GM15510 (cell line): ENCODE measurements at regions not wholly inside any gene's neighbourhood (a gene's known extent, or its start where the extent isn't known, plus 50 kb on each side); places are given as distances from the start of the nearest gene placed in this dataset.

Source experiments
- POLR2A ChIP-seq: IDR thresholded peaks from 3 replicates; pipeline ENCODE4 v1.6.1; 2011; ENCODE audit warnings: borderline replicate concordance; ENCODE audit not compliant: insufficient read length; ENCODE audit errors: extremely low read depth

GRCh38 chr14:71248194-71248593 lies 340.9 kb downstream of the PCNX1 start:
- TF ChIP-seq POLR2A = no peak

DNA sequence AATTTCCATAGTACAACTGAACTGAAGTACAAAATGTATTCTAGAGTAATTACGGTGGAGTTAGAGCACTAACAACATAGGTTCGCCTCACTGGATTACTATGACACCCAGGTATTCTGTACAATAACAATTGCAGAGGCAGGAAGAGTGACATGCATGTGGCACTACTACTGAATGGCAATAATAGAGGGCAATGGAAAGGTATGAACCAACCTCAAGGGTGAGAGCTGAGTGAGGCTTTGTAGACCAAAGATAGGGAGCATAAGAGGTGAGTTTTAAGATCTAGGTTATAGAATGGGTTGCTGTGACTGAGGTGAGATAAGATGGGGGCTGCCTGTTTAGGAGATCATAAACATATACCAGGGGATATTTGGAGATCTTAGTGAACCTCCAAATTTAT lies 343.1 kb downstream of the PCNX1 start:
- no peak for TF ChIP-seq POLR2A

- TF ChIP-seq POLR2A = no peak
Measured at GRCh38 chr14:71250791-71251190, 343.5 kb downstream of the PCNX1 start.

DNA sequence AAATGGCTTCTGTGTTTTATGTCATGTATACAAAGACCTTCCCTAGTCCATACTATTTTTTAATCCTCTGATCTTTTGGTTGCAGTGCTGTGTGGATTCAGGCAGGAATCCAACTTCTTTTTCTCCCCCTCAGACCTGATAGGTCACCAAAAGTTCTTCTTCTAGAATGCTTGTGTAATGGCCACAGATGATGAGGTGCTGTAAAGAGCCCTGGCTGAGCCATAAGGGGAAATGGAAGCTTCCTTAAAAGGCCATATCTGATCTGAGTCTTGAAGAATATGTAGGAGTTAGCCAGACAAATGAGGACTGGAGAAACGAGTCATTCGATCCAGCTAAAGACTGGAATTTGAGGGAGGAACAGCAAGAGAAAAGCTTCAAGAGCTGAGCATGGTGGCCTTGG lies 353.9 kb downstream of the PCNX1 start:
- TF ChIP-seq POLR2A = no peak

DNA sequence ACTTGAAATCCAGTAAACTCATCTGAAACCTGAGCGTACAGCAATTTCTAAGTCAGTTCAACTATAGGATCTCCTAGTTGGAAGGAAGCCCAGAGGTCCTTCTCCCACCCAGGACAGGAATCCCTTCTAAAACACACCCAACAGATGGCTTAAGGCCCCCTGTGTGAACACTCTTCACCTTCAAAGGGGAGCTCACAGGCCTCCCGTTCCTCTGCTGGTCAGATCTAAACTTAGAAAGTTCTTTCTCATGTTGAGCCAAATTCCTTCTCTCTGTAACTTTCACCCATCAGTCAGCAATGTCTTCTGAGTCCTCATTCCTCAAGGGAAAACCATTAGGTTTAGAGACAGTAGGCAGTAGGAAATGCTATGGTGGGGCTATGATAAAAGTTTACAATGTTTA lies 355.2 kb downstream of the PCNX1 start:
- TF ChIP-seq POLR2A = no peak

DNA sequence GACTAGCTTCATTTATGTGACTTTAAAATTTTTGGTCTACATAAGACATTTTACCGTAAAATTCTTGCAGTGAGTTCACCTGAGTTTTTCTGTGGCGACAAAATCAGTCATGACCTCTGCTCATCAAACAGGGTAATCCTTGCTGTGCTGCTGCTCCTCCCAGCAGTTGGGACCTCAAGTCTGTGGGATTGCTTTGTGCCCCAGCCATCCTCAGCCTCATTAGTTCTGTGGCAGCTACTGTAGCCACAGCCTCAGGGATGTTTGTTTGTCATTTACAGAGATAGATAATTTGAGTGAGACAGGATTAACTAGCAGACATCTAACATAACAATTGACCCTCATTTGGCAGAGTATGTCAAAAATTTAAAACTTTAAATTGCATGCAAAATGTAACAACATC lies 357.0 kb downstream of the PCNX1 start:
- TF ChIP-seq POLR2A = no peak

DNA sequence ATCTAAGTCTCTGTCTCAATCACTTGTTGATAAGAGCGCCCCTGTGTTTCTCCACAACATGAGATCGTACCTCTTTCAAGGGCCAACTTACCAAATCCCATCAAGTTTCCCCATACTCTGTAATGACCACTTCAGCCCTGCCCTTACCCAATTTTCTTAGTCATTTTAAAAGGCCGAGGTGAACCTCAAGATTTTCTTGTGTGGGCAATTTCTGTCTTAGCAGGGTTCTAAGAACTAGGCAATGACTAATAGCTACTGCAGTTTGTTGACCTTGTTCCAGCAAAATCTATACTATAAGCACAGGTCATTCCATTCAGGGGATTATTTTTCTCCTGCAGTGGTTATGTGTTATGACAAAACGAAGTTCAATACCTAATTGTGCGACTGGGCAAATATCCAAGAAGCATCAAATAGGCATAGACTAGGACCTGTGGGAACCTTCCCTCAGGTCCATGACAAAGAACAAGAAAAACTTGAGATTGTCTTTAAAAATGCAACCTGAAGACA lies 359.8 kb downstream of the PCNX1 start:
- TF ChIP-seq POLR2A = no peak

DNA sequence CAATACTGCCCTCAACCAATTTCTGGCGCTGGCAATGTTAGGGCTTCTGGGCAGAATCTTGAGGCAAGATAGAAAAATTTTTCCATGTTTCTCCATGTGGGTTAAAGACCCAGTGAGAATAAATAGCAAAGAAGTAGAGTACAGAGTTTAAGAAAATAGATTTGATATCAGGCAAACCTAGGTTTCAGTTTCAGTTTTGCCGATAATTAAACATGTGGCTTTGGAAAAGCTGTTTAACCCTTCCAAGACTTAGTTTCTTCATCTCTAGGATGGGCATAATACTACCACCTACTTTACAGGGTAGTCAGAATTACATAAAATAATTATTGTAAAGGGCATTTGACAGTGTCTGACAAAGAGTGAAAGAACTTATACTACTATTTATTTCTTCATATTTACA lies 360.4 kb downstream of the PCNX1 start:
- TF ChIP-seq POLR2A = no peak

DNA sequence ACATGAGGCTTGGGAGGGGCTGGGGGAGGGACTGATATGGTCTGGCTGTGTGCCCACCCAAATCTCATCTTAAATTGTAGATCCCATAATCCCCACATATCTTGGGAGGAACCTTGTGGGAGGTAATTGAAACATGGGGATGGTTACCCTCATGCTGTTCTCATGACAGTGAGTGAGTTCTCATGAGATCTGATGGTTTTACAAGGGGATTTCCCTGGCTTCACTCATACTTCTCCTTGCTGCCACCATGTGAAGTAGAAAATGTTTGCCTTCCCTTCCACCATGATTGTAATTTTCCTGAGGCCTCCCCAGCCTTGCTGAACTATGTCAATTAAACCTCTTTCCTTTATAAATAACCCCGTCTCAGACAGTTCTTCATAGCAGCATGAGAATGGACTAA lies 362.9 kb downstream of the PCNX1 start:
- TF ChIP-seq POLR2A = no peak

DNA sequence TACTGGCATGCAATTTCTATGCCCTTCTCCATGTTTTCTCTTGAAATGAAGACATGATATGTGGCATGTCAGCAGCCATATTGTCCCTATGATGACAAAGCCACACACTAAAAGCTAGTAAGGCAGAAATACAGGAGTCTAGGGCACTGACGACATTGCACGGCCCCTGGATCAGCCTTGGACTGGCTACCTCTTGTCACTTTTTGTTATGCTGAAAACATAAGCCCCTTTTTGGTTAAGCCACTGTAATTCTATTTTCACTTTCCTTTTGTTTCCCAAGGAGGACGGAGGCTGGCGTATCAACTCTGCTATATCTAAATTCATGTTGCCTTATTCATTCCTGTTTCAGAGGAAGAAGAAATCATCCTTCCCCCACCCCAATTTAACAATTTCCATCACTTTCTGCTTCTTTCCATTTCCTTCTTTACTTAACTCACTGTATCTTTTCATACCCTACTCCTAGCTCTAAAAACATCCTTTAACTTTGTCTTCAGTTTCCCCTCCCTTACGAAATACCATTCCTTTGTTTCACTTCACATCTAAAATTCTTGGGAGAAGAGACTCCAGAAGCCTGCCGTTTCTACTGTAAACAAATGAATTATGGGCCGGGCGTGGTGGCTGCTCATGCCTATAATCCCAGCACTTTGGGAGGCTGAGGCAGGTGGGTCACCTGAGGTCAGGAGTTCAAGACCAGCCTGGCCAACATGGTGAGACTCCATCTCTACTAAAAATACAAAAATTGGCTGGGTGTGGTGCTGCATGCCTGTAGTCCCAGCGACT lies 364.1 kb downstream of the PCNX1 start:
- TF ChIP-seq POLR2A = no peak

GRCh38 chr14:71273366-71273765 lies 366.1 kb downstream of the PCNX1 start:
- no peak for TF ChIP-seq POLR2A

- no peak for TF ChIP-seq POLR2A
Measured at GRCh38 chr14:71284048-71284447, 376.8 kb downstream of the PCNX1 start.

DNA sequence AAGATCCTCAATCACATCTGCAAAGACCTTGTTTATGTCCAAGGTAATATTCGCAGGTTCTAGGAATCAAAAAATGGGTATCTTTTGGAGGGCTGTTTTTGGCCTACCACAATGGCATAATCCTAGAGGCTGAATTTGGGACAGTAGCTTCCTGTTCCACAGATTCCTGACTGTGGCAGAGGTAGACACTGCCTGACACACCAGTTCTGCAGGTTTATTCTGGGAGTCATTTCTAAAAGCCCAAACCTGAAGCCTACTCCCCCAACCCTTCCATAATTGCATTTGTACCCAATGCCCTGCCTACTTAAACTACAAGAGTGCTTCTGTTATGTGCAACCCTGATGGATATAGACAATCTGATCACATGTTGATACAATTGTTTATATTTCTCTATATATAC lies 378.9 kb downstream of the PCNX1 start:
- TF ChIP-seq POLR2A = no peak

GRCh38 chr14:71287567-71287966 lies 380.3 kb downstream of the PCNX1 start:
- TF ChIP-seq POLR2A = no peak

DNA sequence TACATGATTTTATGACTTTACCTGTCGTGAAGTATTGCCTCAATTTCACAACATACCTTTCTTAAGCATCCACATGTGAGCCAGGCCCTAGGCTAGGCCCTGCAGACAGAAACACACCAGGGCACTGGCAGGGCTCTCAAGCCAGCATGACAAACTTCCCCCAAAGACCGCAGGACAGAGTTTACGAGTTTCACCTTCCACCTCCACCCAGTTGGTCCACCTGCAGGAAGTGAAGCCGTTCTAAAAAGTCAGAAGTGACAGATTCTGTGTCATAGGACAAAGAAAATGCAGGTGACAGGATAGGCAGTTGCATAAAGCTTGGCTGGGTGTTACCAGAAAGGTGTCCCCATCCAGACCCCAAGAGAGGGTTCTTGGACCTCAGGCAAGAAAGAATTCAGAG lies 382.3 kb downstream of the PCNX1 start:
- no peak for TF ChIP-seq POLR2A

DNA sequence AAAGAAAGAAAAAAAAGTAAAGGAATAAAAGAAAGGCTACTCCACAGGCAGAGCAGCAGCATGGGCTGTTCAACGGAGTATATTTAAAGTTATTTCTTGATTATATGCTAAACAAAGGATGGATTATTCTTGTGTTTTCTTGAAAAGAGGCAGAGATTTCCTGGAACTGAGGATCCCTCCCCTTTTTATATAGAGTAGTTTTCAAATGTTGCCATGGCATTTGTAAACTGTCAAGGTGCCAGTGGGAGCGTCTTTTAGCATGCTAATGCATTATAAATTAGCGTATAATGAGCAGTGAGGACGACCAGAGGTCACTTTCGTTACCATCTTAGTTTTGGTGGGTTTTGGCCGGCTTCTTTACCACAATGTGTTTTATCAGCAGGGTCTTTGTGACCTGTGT lies 383.0 kb downstream of the PCNX1 start:
- TF ChIP-seq POLR2A = no peak

DNA sequence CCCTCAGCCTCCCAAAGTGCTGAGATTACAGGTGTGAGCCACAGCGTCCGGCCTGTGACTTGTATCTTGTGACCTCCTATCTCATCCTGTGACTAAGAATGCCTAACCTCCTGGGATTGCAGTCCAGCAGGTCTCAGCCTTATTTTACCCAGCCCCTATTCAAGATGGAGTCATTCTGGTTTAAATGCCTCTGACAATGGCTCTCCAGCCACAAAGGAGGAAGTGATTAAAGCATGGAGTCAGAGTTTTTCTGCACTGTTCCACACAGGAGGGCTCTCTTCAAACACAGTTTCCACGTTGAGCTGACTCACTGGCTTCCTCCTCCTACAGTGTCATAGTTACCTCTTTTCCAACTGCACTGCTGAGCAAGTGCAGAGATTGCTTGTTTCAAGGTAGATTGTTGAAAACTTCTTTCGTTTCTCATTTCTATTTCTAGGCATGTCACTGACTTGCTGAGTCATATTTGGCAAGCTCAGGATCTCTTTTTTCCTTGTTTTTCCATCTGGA lies 383.8 kb downstream of the PCNX1 start:
- no peak for TF ChIP-seq POLR2A

DNA sequence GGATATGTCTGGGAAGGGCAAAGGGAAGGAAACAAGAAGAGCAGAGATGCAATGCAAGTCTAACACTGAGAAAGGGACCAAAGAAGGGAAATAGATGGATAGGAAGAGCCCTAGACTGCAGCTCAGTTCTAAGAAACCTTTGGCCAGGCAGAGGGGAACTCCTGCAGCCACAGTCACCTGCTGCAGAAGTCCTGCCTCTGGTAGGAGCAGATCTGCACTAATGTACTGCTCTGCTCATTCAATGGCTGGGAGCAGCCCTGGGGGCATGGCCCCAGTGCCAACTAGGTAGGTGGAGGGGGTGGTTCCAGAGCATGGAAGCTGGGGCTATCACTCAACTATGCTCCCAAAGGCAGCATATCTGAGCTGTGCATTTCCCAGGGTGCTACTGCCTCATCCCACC lies 388.9 kb downstream of the PCNX1 start:
- TF ChIP-seq POLR2A = no peak
